H9 (cell line): ENCODE measurements at regions not wholly inside any gene's neighbourhood (a gene's known extent, or its start where the extent isn't known, plus 50 kb on each side); places are given as distances from the start of the nearest gene placed in this dataset.

Source experiments
- DNase-seq: peaks from one replicate; pipeline ENCODE4 v3.0.0-alpha.2; 2017
- H2AFZ ChIP-seq: one replicate; pipeline ENCODE4 v1.6.1; 2013; ENCODE audit warnings: mild to moderate bottlenecking, low read length, control low read depth, moderate library complexity
- H2AK5ac ChIP-seq: 2 replicates; pipeline ENCODE4 v1.6.1; 2013; ENCODE audit warnings: low read length, control low read depth, mixed read lengths; ENCODE audit not compliant: insufficient read length
- H2BK120ac ChIP-seq: one replicate; pipeline ENCODE4 v1.6.1; 2013; ENCODE audit warnings: low read depth, mild to moderate bottlenecking, low read length, control low read depth, inconsistent platforms; ENCODE audit not compliant: poor library complexity, severe bottlenecking
- H2BK12ac ChIP-seq: 2 replicates; pipeline ENCODE4 v1.6.1; 2013; ENCODE audit warnings: low read length, control low read depth, mixed read lengths, low read depth; ENCODE audit not compliant: insufficient read length
- H2BK15ac ChIP-seq: 2 replicates; pipeline ENCODE4 v1.6.1; 2013; ENCODE audit warnings: low read depth, low read length, control low read depth
- H2BK20ac ChIP-seq: one replicate; pipeline ENCODE4 v1.6.1; 2013; ENCODE audit warnings: low read depth, mild to moderate bottlenecking, low read length, control low read depth, inconsistent platforms; ENCODE audit not compliant: poor library complexity, severe bottlenecking
- H2BK5ac ChIP-seq: 2 replicates; pipeline ENCODE4 v1.6.1; 2013; ENCODE audit warnings: low read length, control low read depth, mixed read lengths; ENCODE audit not compliant: insufficient read length
- H3K14ac ChIP-seq: 2 replicates; pipeline ENCODE4 v1.6.1; 2013; ENCODE audit warnings: low read length, control low read depth; ENCODE audit not compliant: insufficient read depth
- H3K18ac ChIP-seq: 2 replicates; pipeline ENCODE4 v1.6.1; 2013; ENCODE audit warnings: low read depth, mild to moderate bottlenecking, mixed read lengths, low read length, control low read depth; ENCODE audit not compliant: insufficient read length
- H3K23ac ChIP-seq: 2 replicates; pipeline ENCODE4 v1.6.1; 2013; ENCODE audit warnings: low read length, control low read depth, mixed read lengths, low read depth; ENCODE audit not compliant: insufficient read length
- H3K23me2 ChIP-seq: 2 replicates; pipeline ENCODE4 v1.6.1; 2013; ENCODE audit warnings: low read depth, mild to moderate bottlenecking, mixed read lengths, low read length, control low read depth; ENCODE audit not compliant: insufficient read length, poor library complexity, severe bottlenecking
- H3K27ac ChIP-seq: 2 replicates; pipeline ENCODE4 v1.5.1; 2013; ENCODE audit warnings: low read length, control low read depth, mixed read lengths, low read depth; ENCODE audit not compliant: insufficient read length
- H3K27me3 ChIP-seq: 2 replicates; pipeline ENCODE4 v1.6.1; 2013; ENCODE audit warnings: low read length, control low read depth, inconsistent platforms; ENCODE audit not compliant: insufficient read depth
- H3K4ac ChIP-seq: 2 replicates; pipeline ENCODE4 v1.6.1; 2013; ENCODE audit warnings: low read depth, mild to moderate bottlenecking, control low read depth, inconsistent platforms, low read length, moderate library complexity
- H3K4me1 ChIP-seq: 2 replicates; pipeline ENCODE4 v1.6.1; 2013; ENCODE audit warnings: low read length, control low read depth, inconsistent platforms; ENCODE audit not compliant: insufficient read depth
- H3K4me2 ChIP-seq: 2 replicates; pipeline ENCODE4 v1.6.1; 2013; ENCODE audit warnings: low read length, control low read depth, mixed read lengths; ENCODE audit not compliant: insufficient read length, insufficient read depth
- H3K56ac ChIP-seq: 2 replicates; pipeline ENCODE4 v1.6.1; 2013; ENCODE audit warnings: low read depth, mild to moderate bottlenecking, mixed read lengths, low read length, control low read depth; ENCODE audit not compliant: insufficient read length
- H3K79me1 ChIP-seq: 2 replicates; pipeline ENCODE4 v1.6.1; 2013; ENCODE audit warnings: low read depth, mild to moderate bottlenecking, moderate library complexity, low read length, control low read depth, inconsistent platforms; ENCODE audit not compliant: insufficient read depth, poor library complexity, severe bottlenecking
- H3K79me2 ChIP-seq: 2 replicates; pipeline ENCODE4 v1.6.1; 2013; ENCODE audit warnings: low read length, control low read depth, inconsistent platforms; ENCODE audit not compliant: insufficient read depth
- H3K9ac ChIP-seq: 2 replicates; pipeline ENCODE4 v1.6.1; 2013; ENCODE audit warnings: low read length, control low read depth, mixed read lengths; ENCODE audit not compliant: insufficient read length; ENCODE audit errors: extremely low read depth
- H3K9me3 ChIP-seq: one replicate; pipeline ENCODE4 v1.6.1; 2013; ENCODE audit warnings: low read depth, low read length, inconsistent platforms; ENCODE audit not compliant: control insufficient read depth
- H3T11ph ChIP-seq: one replicate; pipeline ENCODE4 v1.6.1; 2013; ENCODE audit warnings: mild to moderate bottlenecking, low read length, control low read depth, inconsistent platforms
- H4K20me1 ChIP-seq: one replicate; pipeline ENCODE4 v1.6.1; 2013; ENCODE audit not compliant: control insufficient read depth, insufficient read length, insufficient read depth
- H4K5ac ChIP-seq: 2 replicates; pipeline ENCODE4 v1.6.1; 2013; ENCODE audit warnings: low read depth, mild to moderate bottlenecking, mixed read lengths, low read length, control low read depth; ENCODE audit not compliant: insufficient read length
- H4K8ac ChIP-seq: replicated peaks from 2 replicates; pipeline ENCODE4 v1.6.1; 2013; ENCODE audit warnings: low read length, control low read depth, mixed read lengths, low read depth; ENCODE audit not compliant: insufficient read length
- H4K91ac ChIP-seq: 2 replicates; pipeline ENCODE4 v1.6.1; 2013; ENCODE audit warnings: low read depth, mild to moderate bottlenecking, moderate library complexity, mixed read lengths, low read length, control low read depth; ENCODE audit not compliant: insufficient read length
- H3K27ac Mint-ChIP-seq, 3 experiments: 2 replicates in 2 of 3; 3 replicates in 1 of 3; pipeline ENCODE4 v1.8.0; 2020 to 2021; ENCODE audit warnings: mixed read lengths in 3 of 3, mild to moderate bottlenecking in 1 of 3, moderate library complexity in 1 of 3
- H3K27me3 Mint-ChIP-seq: 2 replicates; pipeline ENCODE4 v1.8.0; 2021; ENCODE audit warnings: low read depth, mild to moderate bottlenecking, moderate library complexity, mixed read lengths
- H3K36me3 Mint-ChIP-seq, 3 experiments: 2 replicates in 2 of 3; 3 replicates in 1 of 3; pipeline ENCODE4 v1.8.0; 2020 to 2021; ENCODE audit warnings: low read depth in 3 of 3, mixed read lengths in 3 of 3; ENCODE audit not compliant: insufficient read depth in 1 of 3
- H3K4me1 Mint-ChIP-seq, 2 experiments: 2 replicates each; pipeline ENCODE4 v1.8.0; 2020; ENCODE audit warnings: mixed read lengths in 2 of 2
- H3K4me3 Mint-ChIP-seq, 2 experiments: 2 replicates in 1 of 2; 3 replicates in 1 of 2; pipeline ENCODE4 v1.8.0; 2020 to 2021; ENCODE audit warnings: mild to moderate bottlenecking in 2 of 2, mixed read lengths in 2 of 2, moderate library complexity in 1 of 2
- H3K9me3 Mint-ChIP-seq, 2 experiments: 2 replicates in 1 of 2; 3 replicates in 1 of 2; pipeline ENCODE4 v1.8.0; 2020; ENCODE audit warnings: mild to moderate bottlenecking in 2 of 2, mixed read lengths in 2 of 2, moderate library complexity in 1 of 2
- CTCF ChIP-seq: fragments of 200-600 bp; sonication (generic); conservative IDR thresholded peaks from 3 replicates; pipeline ENCODE4 v1.8.0; 2021; ENCODE audit warnings: antibody characterized with exemption, mild to moderate bottlenecking
- WGBS: extraction: QIAGEN DNeasy Blood & Tissue Kit; methylation state at CpG from one replicate; pipeline ENCODE4 v1.1.7; 2013; ENCODE audit warnings: missing lambda C conversion rate, low lambda C conversion rate, mixed read lengths; ENCODE audit not compliant: insufficient read length; ENCODE audit errors: extremely low coverage; 5-methylcytosine and 5-hydroxymethylcytosine counted together

GRCh38 chr6:11430036-11430435 lies 107.5 kb upstream of the TMEM170B start:
- H3K23me2 ChIP-seq: no peaks in the 10 kb centered on the region
- H2BK20ac ChIP-seq: no peak overlapping the region
- no peak overlapping the region for H2AK5ac ChIP-seq
- H4K91ac ChIP-seq: no peak overlapping the region
- H2AFZ ChIP-seq: no peak overlapping the region
- no peak overlapping the region for H3K4me2 ChIP-seq
- H3K27me3 Mint-ChIP-seq: no peaks in the 10 kb centered on the region
- no peak overlapping the region for H3K27ac ChIP-seq
- H3K18ac ChIP-seq: no peak overlapping the region
- H2BK5ac ChIP-seq: no peak overlapping the region
- no peaks in the 10 kb centered on the region for H3K9me3 ChIP-seq
- no peak overlapping the region for H3K9ac ChIP-seq
- no peaks in the 10 kb centered on the region for H3K79me2 ChIP-seq
- H3K14ac ChIP-seq: no peak overlapping the region
- H3K4me1 ChIP-seq: peaks cover 7% of the 10 kb centered on the region; the same call in 1 of the 2 replicates
- H2BK12ac ChIP-seq: no peak overlapping the region
- no peaks in the 10 kb centered on the region for H3K79me1 ChIP-seq
- no peak overlapping the region for H2BK15ac ChIP-seq
- DNase-seq: no peak
- H4K20me1 ChIP-seq: no peaks in the 10 kb centered on the region
- H3T11ph ChIP-seq: no peak overlapping the region
- H3K23ac ChIP-seq: no peak overlapping the region
- no peak overlapping the region for H4K8ac ChIP-seq
- H3K27ac Mint-ChIP-seq: peak overlapping the region in 1 of 3 experiments; percentile 10; a peak in 1 of 7 replicates
- no peak overlapping the region for H4K5ac ChIP-seq
- no peaks in the 10 kb centered on the region for H3K9me3 Mint-ChIP-seq
- no peaks in the 10 kb centered on the region for H3K36me3 Mint-ChIP-seq
- no peak overlapping the region for H3K56ac ChIP-seq
- H3K4me3 Mint-ChIP-seq: no peak overlapping the region
- no peak overlapping the region for H3K4ac ChIP-seq
- no peak for TF ChIP-seq CTCF
- no CpG with 5 or more reads among the region's 9 CpGs for WGBS
- no peak overlapping the region for H2BK120ac ChIP-seq
- peaks cover 40 to 46% of the 10 kb centered on the region in 2 experiments for H3K4me1 Mint-ChIP-seq
- no peaks in the 10 kb centered on the region for H3K27me3 ChIP-seq
